GM18499 (cell line): ENCODE measurements at regions not wholly inside any gene's neighbourhood (a gene's known extent, or its start where the extent isn't known, plus 50 kb on each side); places are given as distances from the start of the nearest gene placed in this dataset.

ENCODE experiments used
- ATAC-seq: cut with Tn5 transposase; IDR thresholded peaks from one replicate; pipeline ENCODE4 v1.9.1; 2021; ENCODE audit warnings: moderate number of reproducible peaks; ENCODE audit not compliant: insufficient read depth, unreplicated experiment

GRCh38 chr4:24476282-24476681 lies 108.1 kb downstream of the DHX15 start:
- ATAC-seq, result no peak

GRCh38 chr4:24475756-24476155 lies 108.6 kb downstream of the DHX15 start:
- ATAC-seq, result no peak

GRCh38 chr4:24473309-24473721 lies 111.0 kb downstream of the DHX15 start:
- ATAC-seq, result no peak

- no peak for ATAC-seq
Observed at GRCh38 chr4:24472514-24473308, 111.6 kb downstream of the DHX15 start.

- no peak for ATAC-seq
Observed at GRCh38 chr4:24472161-24472510, 112.2 kb downstream of the DHX15 start.

GRCh38 chr4:24471486-24472160 lies 112.7 kb downstream of the DHX15 start:
- ATAC-seq, result no peak

- ATAC-seq, result no peak
Observed at GRCh38 chr4:24470666-24471485, 113.5 kb downstream of the DHX15 start.

GRCh38 chr4:24468071-24468470 lies 116.3 kb downstream of the DHX15 start:
- ATAC-seq, result no peak

- ATAC-seq, result no peak
Observed at GRCh38 chr4:24464566-24464965, 119.8 kb downstream of the DHX15 start.

GRCh38 chr4:24456431-24456830 lies 127.9 kb downstream of the DHX15 start:
- ATAC-seq, result no peak

GRCh38 chr4:24453951-24454350 lies 130.4 kb downstream of the DHX15 start:
- no peak for ATAC-seq

GRCh38 chr4:24451870-24452269 lies 132.5 kb downstream of the DHX15 start:
- no peak for ATAC-seq

- ATAC-seq, result no peak
Observed at GRCh38 chr4:24443200-24443599, 141.2 kb downstream of the DHX15 start.

- no peak for ATAC-seq
Observed at GRCh38 chr4:24440765-24441164, 143.6 kb downstream of the DHX15 start.

- no peak for ATAC-seq
Observed at GRCh38 chr4:24434241-24434640, 150.1 kb downstream of the DHX15 start.

- no peak for ATAC-seq
Observed at GRCh38 chr4:24433515-24434214, 150.7 kb downstream of the DHX15 start.

- ATAC-seq, result no peak
Observed at GRCh38 chr4:24428850-24429249, 155.5 kb downstream of the DHX15 start.

- no peak for ATAC-seq
Observed at GRCh38 chr4:24426557-24426956, 157.8 kb downstream of the DHX15 start.

- ATAC-seq, result no peak
Observed at GRCh38 chr4:24425863-24426262, 158.5 kb downstream of the DHX15 start.

GRCh38 chr4:24423670-24424069 lies 160.7 kb downstream of the DHX15 start:
- no peak for ATAC-seq
